ENCODE measurements at regions not wholly inside any gene's neighbourhood (a gene's known extent, or its start where the extent isn't known, plus 50 kb on each side); places are given as distances from the start of the nearest gene placed in this dataset.

DNA sequence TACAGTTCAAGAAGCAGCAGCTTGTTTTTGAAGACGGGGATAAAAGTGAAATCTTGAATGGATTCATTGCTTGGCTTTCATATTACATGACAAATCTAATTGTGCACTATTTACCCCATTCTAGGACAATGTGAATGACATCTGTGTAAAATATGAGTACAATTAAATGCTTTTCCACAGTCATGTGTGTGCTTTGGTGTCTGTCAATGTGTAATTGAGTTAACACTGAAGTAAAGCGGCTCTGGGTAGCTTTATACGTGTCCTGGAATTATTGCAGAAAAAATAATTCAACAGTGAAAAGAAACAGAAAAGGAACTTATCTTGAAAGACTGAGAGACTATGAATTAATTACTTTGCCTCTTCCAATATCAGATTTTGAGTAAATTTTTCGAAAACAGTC is 233.5 kb upstream of the HS3ST5 start:
- H3K36me3 ChIP-seq = no peaks in the 10 kb centered on the region
- no peak for DNase-seq
- H3K4me1 ChIP-seq = no peaks in the 10 kb centered on the region
- H3K4me3 ChIP-seq = no peak overlapping the region
- H3K27ac ChIP-seq = no peak overlapping the region
- intact Hi-C loops (cut with DNase I; ENCODE audit: low total_unique reads) = no loop called here
- no peaks in the 10 kb centered on the region for H3K9me3 ChIP-seq
- H3K27me3 ChIP-seq = no peaks in the 10 kb centered on the region
- TF ChIP-seq, protein P1, sequence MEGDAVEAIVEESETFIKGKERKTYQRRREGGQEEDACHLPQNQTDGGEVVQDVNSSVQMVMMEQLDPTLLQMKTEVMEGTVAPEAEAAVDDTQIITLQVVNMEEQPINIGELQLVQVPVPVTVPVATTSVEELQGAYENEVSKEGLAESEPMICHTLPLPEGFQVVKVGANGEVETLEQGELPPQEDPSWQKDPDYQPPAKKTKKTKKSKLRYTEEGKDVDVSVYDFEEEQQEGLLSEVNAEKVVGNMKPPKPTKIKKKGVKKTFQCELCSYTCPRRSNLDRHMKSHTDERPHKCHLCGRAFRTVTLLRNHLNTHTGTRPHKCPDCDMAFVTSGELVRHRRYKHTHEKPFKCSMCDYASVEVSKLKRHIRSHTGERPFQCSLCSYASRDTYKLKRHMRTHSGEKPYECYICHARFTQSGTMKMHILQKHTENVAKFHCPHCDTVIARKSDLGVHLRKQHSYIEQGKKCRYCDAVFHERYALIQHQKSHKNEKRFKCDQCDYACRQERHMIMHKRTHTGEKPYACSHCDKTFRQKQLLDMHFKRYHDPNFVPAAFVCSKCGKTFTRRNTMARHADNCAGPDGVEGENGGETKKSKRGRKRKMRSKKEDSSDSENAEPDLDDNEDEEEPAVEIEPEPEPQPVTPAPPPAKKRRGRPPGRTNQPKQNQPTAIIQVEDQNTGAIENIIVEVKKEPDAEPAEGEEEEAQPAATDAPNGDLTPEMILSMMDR (IDR thresholded peaks at IDR 0.05) = no peak

DNA sequence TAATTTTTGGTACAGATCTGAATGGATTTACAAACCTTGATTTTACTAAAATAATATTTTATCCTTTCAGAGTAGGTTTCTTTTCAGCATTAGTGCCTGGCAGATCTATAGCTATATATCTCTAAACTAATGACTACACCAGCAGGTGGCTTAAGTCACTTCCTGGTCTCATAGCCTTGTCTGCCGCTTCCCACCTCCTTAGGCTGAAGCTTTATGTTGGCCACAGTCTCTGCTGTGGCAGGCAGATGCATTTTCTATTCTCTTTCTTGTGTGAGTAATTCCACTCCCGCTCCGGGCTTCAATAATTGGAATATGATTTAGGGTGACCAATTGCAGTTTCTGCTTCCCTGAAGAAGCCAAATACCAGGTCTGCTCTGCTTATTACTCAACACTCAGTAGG is 226.8 kb upstream of the HS3ST5 start:
- no peaks in the 10 kb centered on the region for H3K4me1 ChIP-seq
- no peaks in the 10 kb centered on the region for H3K9me3 ChIP-seq
- TF ChIP-seq, protein P1 (IDR thresholded peaks at IDR 0.05) = no peak
- H3K27ac ChIP-seq = no peak overlapping the region
- no peaks in the 10 kb centered on the region for H3K36me3 ChIP-seq
- no peaks in the 10 kb centered on the region for H3K27me3 ChIP-seq
- intact Hi-C loops (cut with DNase I; ENCODE audit: low total_unique reads) = no loop called here
- H3K4me3 ChIP-seq = no peak overlapping the region
- no peak for DNase-seq

DNA sequence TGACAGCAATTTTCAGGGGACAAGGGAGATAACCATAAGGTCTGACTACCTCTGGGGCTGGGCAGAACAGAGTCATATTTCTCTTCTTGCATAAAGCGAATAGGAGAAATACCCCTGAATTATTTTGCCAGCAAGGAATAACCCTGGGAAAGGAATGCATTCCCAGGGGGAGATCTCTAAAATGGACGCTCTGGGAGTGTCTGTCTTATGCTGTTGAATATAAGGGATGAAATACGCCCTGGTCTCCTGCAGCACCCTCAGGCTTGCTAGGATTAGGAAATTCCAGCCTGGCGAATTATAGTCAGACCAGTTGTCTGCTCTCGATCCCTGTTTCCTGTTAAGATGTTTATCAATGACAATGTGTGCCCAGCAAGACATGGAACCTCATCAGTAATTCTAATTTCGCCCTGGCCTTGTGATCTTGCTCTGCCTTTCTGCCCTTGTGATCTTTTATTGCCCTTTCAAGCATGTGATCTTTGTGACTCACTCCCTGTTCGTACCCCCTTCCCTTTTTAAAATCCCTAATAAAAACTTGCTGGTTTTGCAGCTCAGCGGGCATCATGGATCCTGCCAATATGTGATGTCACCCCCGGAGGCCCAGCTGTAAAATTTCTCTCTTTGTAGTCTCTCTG is 221.6 kb upstream of the HS3ST5 start:
- TF ChIP-seq, protein P1 (IDR thresholded peaks at IDR 0.05) = no peak
- intact Hi-C loops (cut with DNase I; ENCODE audit: low total_unique reads) = no loop called here
- no peaks in the 10 kb centered on the region for H3K27me3 ChIP-seq
- no peak overlapping the region for H3K27ac ChIP-seq
- no peak for DNase-seq
- no peak overlapping the region for H3K4me3 ChIP-seq
- H3K36me3 ChIP-seq = no peaks in the 10 kb centered on the region
- H3K4me1 ChIP-seq = no peaks in the 10 kb centered on the region
- no peaks in the 10 kb centered on the region for H3K9me3 ChIP-seq

DNA sequence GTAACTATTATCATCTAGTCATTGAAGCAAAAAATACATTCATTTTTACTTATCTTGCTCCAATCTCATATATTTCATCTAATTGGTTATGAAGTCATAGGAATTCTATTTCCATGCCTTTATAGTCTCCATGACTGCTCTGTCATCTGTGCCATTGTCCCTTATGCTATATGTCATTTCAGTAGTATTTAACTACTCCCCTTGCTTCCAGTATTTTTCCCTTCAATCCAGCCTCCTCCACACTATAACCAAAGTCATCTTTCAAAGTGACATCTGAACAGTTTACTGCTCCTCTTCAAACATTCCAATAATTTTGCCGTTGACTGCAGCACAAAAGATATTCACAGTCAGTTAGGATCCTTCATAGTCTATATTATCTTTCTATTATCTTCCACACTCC is 216.6 kb upstream of the HS3ST5 start:
- Histone ChIP-seq H3K4me3 (no peak overlapping the region), H3K4me1 (no peaks in the 10 kb centered on the region), H3K27ac (no peak overlapping the region), H3K9me3 (no peaks in the 10 kb centered on the region), H3K27me3 (no peaks in the 10 kb centered on the region), H3K36me3 (no peaks in the 10 kb centered on the region)
- TF ChIP-seq, protein P1 (IDR thresholded peaks at IDR 0.05) = no peak
- intact Hi-C loops (cut with DNase I; ENCODE audit: low total_unique reads) = no loop called here
- DNase-seq = no peak

DNA sequence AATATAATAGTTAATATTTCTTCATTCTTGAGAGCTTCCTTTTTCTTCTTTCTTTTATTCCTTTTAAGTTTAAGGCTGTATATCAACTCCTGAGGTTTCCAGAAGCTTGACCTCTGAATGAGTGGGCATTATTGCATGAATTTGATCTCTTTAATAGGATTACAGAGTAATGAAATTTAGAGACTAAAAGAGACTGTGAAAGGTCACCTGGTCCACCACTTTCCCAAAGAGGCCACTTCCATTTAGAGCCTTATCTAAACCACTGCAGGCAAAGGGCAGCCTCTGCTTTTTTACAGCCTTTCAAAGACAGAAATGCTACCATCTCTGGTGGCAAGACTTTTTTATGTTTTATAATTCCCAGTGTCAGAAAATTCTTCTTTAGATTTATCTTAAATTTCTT is 215.3 kb upstream of the HS3ST5 start:
- Histone ChIP-seq H3K4me1 (no peaks in the 10 kb centered on the region), H3K4me3 (no peak overlapping the region), H3K27me3 (no peaks in the 10 kb centered on the region), H3K9me3 (no peaks in the 10 kb centered on the region), H3K36me3 (no peaks in the 10 kb centered on the region), H3K27ac (no peak overlapping the region)
- TF ChIP-seq, protein P1 (IDR thresholded peaks at IDR 0.05) = no peak
- no peak for DNase-seq
- intact Hi-C loops (cut with DNase I; ENCODE audit: low total_unique reads) = no loop called here
